CD4-positive, alpha-beta T cell (primary cell): ENCODE measurements at regions not wholly inside any gene's neighbourhood (a gene's known extent, or its start where the extent isn't known, plus 50 kb on each side); places are given as distances from the start of the nearest gene placed in this dataset.

Source experiments
- ATAC-seq: fragments of 200-7000 bp; cut with Tn5 transposase; one replicate; pipeline ENCODE4 v1.10.0; 2022; ENCODE audit warnings: mild to moderate bottlenecking; ENCODE audit not compliant: poor library complexity
- CTCF ChIA-PET: fragments of 350-600 bp; sonication (Branson Sonifier 250); formaldehyde crosslinking; loops from one replicate; lab custom pipeline; 2021; ENCODE audit warnings: antibody characterized with exemption, inconsistent platforms; lab: Charles Lee
- POLR2A ChIA-PET: fragments of 350-600 bp; sonication (Branson Sonifier 250); formaldehyde crosslinking; loops from one replicate; lab custom pipeline; 2021; ENCODE audit warnings: antibody characterized with exemption, inconsistent platforms; lab: Charles Lee
- DNase-seq, 14 experiments: peaks; one replicate each; pipeline ENCODE4 v3.0.0-alpha.2; 2013 to 2020; ENCODE audit warnings: mixed read lengths in 2 of 14
- H3K27ac ChIP-seq, 2 donors: one replicate each; pipeline versions ENCODE4 v1.5.1 to v1.7.0; 2013; ENCODE audit warnings: low read length in 2 of 2, low read depth in 1 of 2, mild to moderate bottlenecking in 1 of 2
- H3K27me3 ChIP-seq, 2 experiments: 1 replicate in 1 of 2; 2 replicates in 1 of 2; pipeline versions ENCODE4 v1.6.1 to v1.7.0; 2013; ENCODE audit warnings: low read length in 2 of 2, control low read depth in 1 of 2, mild to moderate bottlenecking in 1 of 2, moderate library complexity in 1 of 2; ENCODE audit not compliant: insufficient read depth in 2 of 2, control insufficient read depth in 1 of 2
- H3K36me3 ChIP-seq: one replicate; pipeline ENCODE4 v1.6.1; 2013; ENCODE audit warnings: low read length, control low read depth; ENCODE audit not compliant: insufficient read depth
- H3K4me1 ChIP-seq: one replicate; pipeline ENCODE4 v1.6.1; 2013; ENCODE audit warnings: low read length, control low read depth; ENCODE audit not compliant: insufficient read depth
- H3K4me3 ChIP-seq: one replicate; pipeline ENCODE4 v1.5.1; 2013; ENCODE audit warnings: mild to moderate bottlenecking, low read length, moderate library complexity
- H3K9me3 ChIP-seq, 2 experiments: 1 replicate in 1 of 2; 2 replicates in 1 of 2; pipeline versions ENCODE4 v1.6.1 to v1.7.0; 2013; ENCODE audit warnings: low read length in 2 of 2, mild to moderate bottlenecking in 2 of 2, control low read depth in 1 of 2, moderate library complexity in 1 of 2; ENCODE audit not compliant: control insufficient read depth in 1 of 2, insufficient read depth in 1 of 2
- H3K27ac Mint-ChIP-seq: one replicate; pipeline ENCODE4 v1.8.0; 2020; ENCODE audit warnings: mixed read lengths
- H3K27me3 Mint-ChIP-seq: one replicate; pipeline ENCODE4 v1.8.0; 2021; ENCODE audit warnings: mixed read lengths
- H3K36me3 Mint-ChIP-seq: one replicate; pipeline ENCODE4 v1.8.0; 2021; ENCODE audit warnings: low read depth, mixed read lengths
- H3K4me1 Mint-ChIP-seq: one replicate; pipeline ENCODE4 v1.8.0; 2021; ENCODE audit warnings: low read depth, mixed read lengths
- H3K4me3 Mint-ChIP-seq: one replicate; pipeline ENCODE4 v1.8.0; 2020; ENCODE audit warnings: mild to moderate bottlenecking, mixed read lengths
- H3K9me3 Mint-ChIP-seq: one replicate; pipeline ENCODE4 v1.8.0; 2020; ENCODE audit warnings: mixed read lengths
- intact Hi-C, 2 experiments: fragments of 100-400 bp; cut with DNase I in 1 of 2; cut with micrococcal nuclease in 1 of 2; formaldehyde crosslinking; loops; one replicate each; pipeline versions ENCODE4 v1.15.1 to v1.9.0; 2023 to 2025; cut with DNase I, micrococcal nuclease
- TF ChIP-seq, protein P1 (sequence below): fragments of 200-600 bp; IDR thresholded peaks from one replicate; pipeline ENCODE4 v1.8.0; 2022; ENCODE audit warnings: antibody characterized with exemption, mild to moderate bottlenecking

DNA sequence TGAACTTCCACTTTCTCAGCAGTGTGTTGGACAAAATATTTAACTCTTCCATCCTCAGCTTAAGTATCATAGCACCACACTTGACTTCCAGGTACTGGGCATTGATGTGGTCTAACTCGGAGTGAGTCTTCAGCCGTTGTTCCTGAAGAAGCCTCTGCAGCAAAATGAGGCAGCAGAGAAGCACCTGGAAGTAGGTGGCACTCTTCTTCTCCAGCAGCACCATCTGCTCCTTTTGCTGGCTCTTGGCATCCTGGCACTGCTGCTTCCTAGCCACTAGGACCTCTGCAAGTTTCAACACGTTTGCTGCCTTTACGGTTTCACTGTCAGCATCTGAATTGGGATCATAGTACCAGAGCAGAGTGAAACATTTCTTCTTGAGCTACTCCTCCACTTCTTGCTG lies 162.5 kb upstream of the GORAB start:
- ATAC-seq: no peak
- H3K9me3 ChIP-seq: peaks cover 0 to 18% of the 10 kb centered on the region in 2 experiments
- no peaks in the 10 kb centered on the region for H3K36me3 ChIP-seq
- ChIA-PET POLR2A (no interaction called here), CTCF (no interaction called here)
- H3K27ac ChIP-seq: no peak overlapping the region
- TF ChIP-seq, protein P1, sequence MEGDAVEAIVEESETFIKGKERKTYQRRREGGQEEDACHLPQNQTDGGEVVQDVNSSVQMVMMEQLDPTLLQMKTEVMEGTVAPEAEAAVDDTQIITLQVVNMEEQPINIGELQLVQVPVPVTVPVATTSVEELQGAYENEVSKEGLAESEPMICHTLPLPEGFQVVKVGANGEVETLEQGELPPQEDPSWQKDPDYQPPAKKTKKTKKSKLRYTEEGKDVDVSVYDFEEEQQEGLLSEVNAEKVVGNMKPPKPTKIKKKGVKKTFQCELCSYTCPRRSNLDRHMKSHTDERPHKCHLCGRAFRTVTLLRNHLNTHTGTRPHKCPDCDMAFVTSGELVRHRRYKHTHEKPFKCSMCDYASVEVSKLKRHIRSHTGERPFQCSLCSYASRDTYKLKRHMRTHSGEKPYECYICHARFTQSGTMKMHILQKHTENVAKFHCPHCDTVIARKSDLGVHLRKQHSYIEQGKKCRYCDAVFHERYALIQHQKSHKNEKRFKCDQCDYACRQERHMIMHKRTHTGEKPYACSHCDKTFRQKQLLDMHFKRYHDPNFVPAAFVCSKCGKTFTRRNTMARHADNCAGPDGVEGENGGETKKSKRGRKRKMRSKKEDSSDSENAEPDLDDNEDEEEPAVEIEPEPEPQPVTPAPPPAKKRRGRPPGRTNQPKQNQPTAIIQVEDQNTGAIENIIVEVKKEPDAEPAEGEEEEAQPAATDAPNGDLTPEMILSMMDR: no peak
- Mint-ChIP-seq H3K27ac (no peak overlapping the region), H3K27me3 (peaks cover 13% of the 10 kb centered on the region), H3K36me3 (no peaks in the 10 kb centered on the region), H3K4me3 (no peak overlapping the region), H3K4me1 (no peaks in the 10 kb centered on the region), H3K9me3 (peaks cover 11% of the 10 kb centered on the region)
- no peaks in the 10 kb centered on the region for H3K27me3 ChIP-seq
- DNase-seq: no peak
- intact Hi-C loops: no loop called here
- H3K4me3 ChIP-seq: no peak overlapping the region
- no peaks in the 10 kb centered on the region for H3K4me1 ChIP-seq

DNA sequence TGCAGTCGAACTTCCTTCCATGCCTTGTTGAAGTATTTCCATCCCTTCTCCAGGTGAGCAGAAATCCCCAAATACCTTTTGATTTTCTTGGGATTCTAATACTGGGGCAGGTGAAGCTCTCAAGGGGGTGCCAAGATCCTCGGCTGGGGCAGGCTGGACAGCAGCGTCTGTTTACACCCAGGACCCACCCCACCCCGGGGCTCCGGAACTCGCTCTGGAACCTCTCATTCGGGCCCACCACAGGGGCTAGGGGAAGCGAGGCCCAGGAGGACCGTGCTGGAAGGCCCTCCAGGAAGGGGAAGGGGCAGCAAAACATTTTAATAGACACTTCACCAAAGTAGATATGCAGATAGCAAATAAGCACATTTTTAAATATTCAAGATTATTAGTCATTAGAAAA lies 161.9 kb upstream of the GORAB start:
- Mint-ChIP-seq H3K9me3 (peaks cover 9% of the 10 kb centered on the region), H3K36me3 (no peaks in the 10 kb centered on the region), H3K27me3 (peaks cover 13% of the 10 kb centered on the region), H3K27ac (no peak overlapping the region), H3K4me3 (no peak overlapping the region), H3K4me1 (no peaks in the 10 kb centered on the region)
- DNase-seq (no peak), ATAC-seq (no peak)
- peaks cover 0 to 18% of the 10 kb centered on the region in 2 experiments for H3K9me3 ChIP-seq
- peaks cover 0 to 2% of the 10 kb centered on the region in 2 experiments for H3K27me3 ChIP-seq
- no peaks in the 10 kb centered on the region for H3K4me1 ChIP-seq
- H3K27ac ChIP-seq: no peak overlapping the region
- intact Hi-C loops: no loop called here
- no peak overlapping the region for H3K4me3 ChIP-seq
- POLR2A ChIA-PET: no interaction called here
- CTCF ChIA-PET: no interaction called here
- TF ChIP-seq, protein P1: no peak
- H3K36me3 ChIP-seq: no peaks in the 10 kb centered on the region

DNA sequence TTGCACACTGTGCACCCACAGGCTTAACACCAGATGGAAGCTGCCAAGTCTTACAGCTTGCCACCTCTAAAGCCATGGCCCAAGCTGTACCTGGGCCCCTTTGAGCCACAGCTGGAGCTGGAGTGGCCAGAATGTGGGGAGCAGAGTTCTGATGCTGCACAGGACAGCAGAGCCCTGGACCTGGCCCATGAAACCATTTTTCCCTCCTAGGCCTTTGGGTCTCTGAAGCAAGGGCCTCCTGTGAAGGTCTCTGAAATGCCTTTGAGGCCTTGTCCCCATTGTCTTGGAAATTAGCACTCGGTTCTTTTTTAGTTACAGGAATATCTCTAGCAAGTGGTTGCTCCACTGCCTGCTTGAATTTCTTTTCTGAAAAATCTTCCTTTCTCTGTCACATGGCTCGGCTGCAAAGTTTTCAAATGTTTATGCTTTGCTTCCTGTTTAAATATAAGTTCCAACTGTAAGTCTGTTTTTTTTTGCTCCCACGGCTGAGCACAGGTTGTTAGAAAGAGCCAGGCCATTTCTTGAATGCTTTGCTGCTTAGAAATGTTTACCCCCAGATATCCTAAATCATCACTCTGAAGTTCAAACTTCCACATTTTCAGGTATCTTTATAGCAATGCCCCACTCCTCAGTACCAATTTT lies 156.8 kb upstream of the GORAB start:
- Mint-ChIP-seq H3K27ac (no peak overlapping the region), H3K27me3 (no peaks in the 10 kb centered on the region), H3K9me3 (no peaks in the 10 kb centered on the region), H3K4me3 (no peak overlapping the region), H3K4me1 (no peaks in the 10 kb centered on the region), H3K36me3 (no peaks in the 10 kb centered on the region)
- DNase-seq (no peak), ATAC-seq (no peak)
- Histone ChIP-seq H3K27ac (no peak overlapping the region), H3K4me3 (no peak overlapping the region), H3K4me1 (no peaks in the 10 kb centered on the region), H3K9me3 (peaks cover 0 to under 1% of the 10 kb centered on the region in 2 experiments), H3K27me3 (peaks cover 0 to 2% of the 10 kb centered on the region in 2 experiments), H3K36me3 (no peaks in the 10 kb centered on the region)
- intact Hi-C loops: no loop called here
- ChIA-PET CTCF (no interaction called here), POLR2A (no interaction called here)
- TF ChIP-seq, protein P1: no peak
